HCT116 (cell line): ENCODE measurements at regions not wholly inside any gene's neighbourhood (a gene's known extent, or its start where the extent isn't known, plus 50 kb on each side); places are given as distances from the start of the nearest gene placed in this dataset.

Source experiments
- ATF3 ChIP-seq: IDR thresholded peaks from 2 replicates; pipeline ENCODE4 v1.6.1; 2012
- CBX3 ChIP-seq: IDR thresholded peaks from 2 replicates; pipeline ENCODE4 v1.6.1; 2012; ENCODE audit warnings: low read depth
- CEBPB ChIP-seq: IDR thresholded peaks from 2 replicates; pipeline ENCODE4 v1.6.1; 2012; ENCODE audit warnings: low read depth
- CTCF ChIP-seq, 3 experiments: fragments of 200-600 bp in 1 of 3; sonication (generic) in 1 of 3; IDR thresholded peaks in 2 of 3; conservative IDR thresholded peaks in 1 of 3; 2 replicates each; pipeline ENCODE4 v1.5.1; 2012 to 2017; ENCODE audit warnings: low read depth in 2 of 3, low read length in 2 of 3, antibody characterized with exemption in 1 of 3, borderline replicate concordance in 1 of 3, control low read depth in 1 of 3, mild to moderate bottlenecking in 1 of 3, mixed read lengths in 1 of 3, mixed run types in 1 of 3, moderate library complexity in 1 of 3; ENCODE audit not compliant: insufficient read depth in 1 of 3
- EGR1 ChIP-seq: IDR thresholded peaks from 2 replicates; pipeline ENCODE4 v1.6.1; 2012; ENCODE audit warnings: low read depth
- ELF1 ChIP-seq: IDR thresholded peaks from 2 replicates; pipeline ENCODE4 v1.6.1; 2012; ENCODE audit warnings: low read depth, borderline replicate concordance
- EZH2 ChIP-seq: fragments of 200-600 bp; sonication (generic); IDR thresholded peaks from 2 replicates; pipeline ENCODE4 v1.6.1; 2017; ENCODE audit warnings: antibody characterized with exemption, mixed run types
- EZH2phosphoT487 ChIP-seq: fragments of 200-600 bp; IDR thresholded peaks from 2 replicates; pipeline ENCODE4 v1.6.1; 2018; ENCODE audit warnings: antibody characterized with exemption, borderline replicate concordance
- POLR2A ChIP-seq: IDR thresholded peaks from 2 replicates; pipeline ENCODE4 v1.7.0; 2011; ENCODE audit warnings: borderline replicate concordance; ENCODE audit not compliant: insufficient read depth, insufficient read length; ENCODE audit errors: extremely low read depth
- POLR2AphosphoS5 ChIP-seq: IDR thresholded peaks from 2 replicates; pipeline ENCODE4 v1.6.1; 2011; ENCODE audit warnings: mild to moderate bottlenecking, low read depth, low read length, moderate library complexity
- RAD21 ChIP-seq: IDR thresholded peaks from 2 replicates; pipeline ENCODE4 v1.6.1; 2012; ENCODE audit warnings: low read depth, mild to moderate bottlenecking
- SP1 ChIP-seq: IDR thresholded peaks from 2 replicates; pipeline ENCODE4 v1.6.1; 2012; ENCODE audit warnings: low read depth
- TCF7L2 ChIP-seq: IDR thresholded peaks from 2 replicates; pipeline ENCODE4 v1.7.0; 2011; ENCODE audit warnings: borderline replicate concordance, inconsistent platforms; ENCODE audit not compliant: insufficient read depth, insufficient read length; ENCODE audit errors: extremely low read depth
- YY1 ChIP-seq: IDR thresholded peaks from 2 replicates; pipeline ENCODE4 v1.6.1; 2011; ENCODE audit warnings: low read length, low read depth, moderate library complexity, mild to moderate bottlenecking; ENCODE audit not compliant: insufficient replicate concordance; ENCODE audit errors: extremely low read depth

GRCh38 chr12:85708775-85709174 lies 127.4 kb downstream of the RASSF9 start:
- TF ChIP-seq ATF3 (no peak), EGR1 (no peak), POLR2A (no peak), RAD21 (no peak), CTCF (IDR thresholded peaks at IDR 0.05 in 2 of 3, conservative IDR thresholded peaks at IDR 0.05 in 1 of 3; ENCODE audit: borderline replicate concordance in 1 of 3, insufficient read depth in 1 of 3, low read depth in 2 of 3, low read length in 2 of 3) (no peak), POLR2AphosphoS5 (no peak), YY1 (no peak), CEBPB (no peak), EZH2 (no peak), CBX3 (no peak), EZH2phosphoT487 (no peak), SP1 (no peak), TCF7L2 (no peak), ELF1 (no peak)
